Stimulated activated CD4-positive, alpha-beta T cell treated with anti-CD3 and anti-CD28 coated beads, Interleukin-15, amount 100 ng/mL, for 1 hour (primary cell): ENCODE measurements at regions not wholly inside any gene's neighbourhood (a gene's known extent, or its start where the extent isn't known, plus 50 kb on each side); places are given as distances from the start of the nearest gene placed in this dataset.
"Not testable (repeated sequence)": the region's sequence is repeated elsewhere in the genome, so short reads cannot be mapped to it uniquely, and the experiment has no call there.

ENCODE experiments used
- DNase-seq, 2 donors: peaks; one replicate each; pipeline ENCODE4 v3.0.0-alpha.2; 2020; ENCODE audit warnings: low read depth in 1 of 2, low spot score in 1 of 2

DNA sequence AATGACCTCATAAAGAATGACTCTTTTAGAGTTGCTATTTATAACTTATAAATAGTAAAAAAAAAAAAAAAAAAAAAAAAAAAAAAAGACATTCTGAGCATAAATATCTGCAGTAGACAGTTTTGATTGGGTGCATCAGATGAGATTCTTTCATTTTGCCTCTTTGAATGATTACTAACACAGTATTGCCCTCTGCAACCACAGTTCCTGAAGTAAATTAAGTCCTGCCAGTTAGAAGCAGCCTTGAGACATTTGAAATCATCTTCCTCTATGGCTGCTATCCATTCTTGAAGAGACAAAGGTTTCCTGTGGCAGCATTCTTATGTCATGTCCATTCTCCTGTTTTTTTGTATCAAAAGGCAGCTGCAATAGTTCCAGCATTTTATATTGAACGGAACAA lies 892.4 kb upstream of the MIR17HG start:
- DNase-seq: no peak

- DNase-seq: no peak
Observed at GRCh38 chr13:90455823-90456222, 891.7 kb upstream of the MIR17HG start.

GRCh38 chr13:90461398-90461797 lies 886.1 kb upstream of the MIR17HG start:
- DNase-seq: no peak

GRCh38 chr13:90477216-90477615 lies 870.3 kb upstream of the MIR17HG start:
- DNase-seq: no peak

DNA sequence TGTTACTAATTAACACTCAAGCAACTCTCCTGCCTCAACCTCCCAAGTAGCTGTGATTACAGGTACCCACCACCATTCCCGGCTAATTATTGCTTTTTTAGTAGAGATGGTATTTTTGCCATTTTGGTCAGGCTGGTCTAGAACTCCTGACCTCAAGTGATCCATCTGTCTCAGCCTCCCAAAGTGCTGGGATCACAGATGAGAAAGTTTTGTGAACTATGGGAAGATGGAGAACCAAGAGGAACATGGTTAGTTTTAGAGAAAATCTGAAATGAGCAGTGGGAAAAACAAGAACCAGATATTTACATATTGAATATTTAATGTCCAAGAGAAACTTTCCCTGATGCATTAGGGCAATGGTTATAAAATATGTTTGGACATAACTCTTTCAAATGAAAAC lies 863.6 kb upstream of the MIR17HG start:
- no peak for DNase-seq

DNA sequence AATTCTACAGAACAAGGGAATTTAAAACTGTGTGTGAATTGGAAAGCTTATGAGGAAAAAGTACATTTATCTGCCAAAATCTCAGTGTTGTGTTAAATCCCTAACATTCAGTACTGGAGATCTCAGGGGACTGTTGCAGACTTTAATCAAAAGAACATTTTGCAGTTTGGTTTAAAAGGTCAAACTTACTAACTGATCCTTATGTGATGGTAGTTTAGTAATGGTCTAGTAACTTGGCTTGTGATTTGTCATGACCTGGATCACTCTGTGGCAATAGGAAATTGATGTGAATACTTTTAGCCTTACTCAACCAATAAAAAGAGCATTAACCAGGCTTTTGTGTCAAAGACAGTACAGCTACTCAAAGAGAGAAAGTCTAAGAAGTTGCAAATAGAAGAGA lies 862.1 kb upstream of the MIR17HG start:
- no peak for DNase-seq

- no peak for DNase-seq
Observed at GRCh38 chr13:90492872-90493271, 854.6 kb upstream of the MIR17HG start.

DNA sequence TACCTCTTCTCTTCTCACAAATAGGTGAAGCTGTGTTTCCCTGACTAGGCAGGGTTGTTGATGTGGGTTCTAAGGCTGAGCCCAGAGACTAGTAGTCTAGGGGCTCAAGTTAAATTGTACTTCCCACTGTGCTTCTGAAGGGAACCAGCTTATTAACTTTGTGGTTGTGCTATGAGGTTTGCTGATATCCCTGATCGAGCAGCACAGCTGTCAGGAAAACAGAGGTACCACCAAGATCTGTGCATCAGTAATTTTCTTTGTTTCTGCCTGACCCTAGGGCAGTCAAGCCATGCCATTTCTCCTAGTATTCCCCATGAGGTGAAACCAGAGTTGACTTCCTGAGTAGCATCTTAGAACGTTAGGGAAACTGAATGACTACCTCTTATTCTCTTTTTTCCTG lies 853.8 kb upstream of the MIR17HG start:
- no peak for DNase-seq

DNA sequence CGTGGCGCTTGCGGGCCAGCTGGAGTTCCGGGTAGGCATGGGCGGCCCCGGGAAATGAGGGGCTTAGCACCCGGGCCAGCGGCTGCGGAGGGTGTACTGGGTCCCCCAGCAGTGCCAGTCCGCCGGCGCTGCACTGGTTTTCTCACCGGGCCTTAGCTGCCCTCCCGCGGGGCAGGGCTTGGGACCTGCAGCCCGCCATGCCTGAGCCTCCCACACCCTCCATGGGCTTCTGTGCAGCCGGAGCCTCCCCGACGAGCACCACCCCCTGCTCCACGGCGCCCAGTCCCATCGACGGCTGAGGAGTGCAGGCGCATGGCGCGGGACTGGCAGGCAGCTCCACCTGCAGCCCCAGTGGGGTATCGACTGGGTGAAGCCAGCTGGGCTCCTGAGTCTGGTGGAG lies 852.6 kb upstream of the MIR17HG start:
- DNase-seq: not testable (repeated sequence)

GRCh38 chr13:90498096-90498495 lies 849.4 kb upstream of the MIR17HG start:
- no peak for DNase-seq

DNA sequence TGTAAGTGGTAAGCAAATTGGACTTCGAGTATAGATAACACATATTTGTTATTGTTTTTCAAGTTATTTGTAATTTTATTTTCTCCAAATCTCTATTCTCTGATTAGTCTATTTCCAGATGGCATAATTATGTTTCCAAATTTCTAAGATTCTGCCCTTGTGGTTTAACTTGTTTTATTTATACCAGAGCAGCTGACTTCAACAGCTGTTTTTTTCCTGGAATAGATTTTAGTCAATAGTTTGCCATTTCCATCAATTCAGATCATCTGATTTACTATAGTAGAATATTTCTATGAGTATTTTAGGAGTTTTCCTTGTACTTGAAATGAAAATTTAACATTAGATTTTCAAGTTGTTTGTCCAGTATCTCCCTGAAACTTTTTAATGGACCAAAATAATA lies 848.7 kb upstream of the MIR17HG start:
- no peak for DNase-seq

GRCh38 chr13:90500569-90500968 lies 846.9 kb upstream of the MIR17HG start:
- no peak for DNase-seq

DNA sequence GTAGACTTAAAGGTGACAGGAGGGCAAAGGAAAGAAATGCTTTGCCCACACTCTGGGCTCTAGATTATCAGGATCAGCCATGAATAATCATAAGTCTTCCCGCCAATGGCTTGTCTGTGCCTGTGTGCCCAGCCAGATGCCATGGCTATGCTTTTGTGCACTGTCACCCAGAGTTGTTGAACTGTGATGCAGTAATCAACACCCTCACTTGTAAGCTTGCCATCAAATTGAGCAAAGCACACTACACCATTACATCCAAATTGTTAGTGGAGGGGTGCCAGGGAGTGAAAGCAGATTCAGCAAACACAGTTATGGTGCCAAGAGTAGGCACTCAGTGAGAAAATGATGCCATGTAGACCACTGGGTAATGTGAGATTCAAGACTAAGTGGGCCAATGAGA lies 845.3 kb upstream of the MIR17HG start:
- DNase-seq: no peak

- no peak for DNase-seq
Observed at GRCh38 chr13:90502762-90503161, 844.7 kb upstream of the MIR17HG start.

DNA sequence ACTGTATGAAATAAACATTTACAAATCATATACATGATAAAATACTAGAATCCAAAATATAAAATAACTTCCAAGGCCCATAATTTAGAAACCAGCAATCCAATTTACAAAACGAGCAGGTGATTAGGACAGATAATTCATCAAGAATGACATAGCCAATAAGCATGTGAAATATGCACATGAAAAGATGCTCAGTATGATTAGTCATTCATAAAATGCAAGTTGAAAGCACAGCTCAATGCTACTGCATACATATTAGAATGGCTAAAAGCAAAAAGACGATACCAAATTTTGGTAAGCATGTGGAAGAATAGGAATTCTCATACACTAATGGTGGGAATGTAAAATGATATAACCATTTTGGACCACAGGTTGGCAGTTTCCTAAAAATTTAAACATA lies 837.2 kb upstream of the MIR17HG start:
- DNase-seq: no peak

- DNase-seq: no peak
Observed at GRCh38 chr13:90511903-90512302, 835.6 kb upstream of the MIR17HG start.

DNA sequence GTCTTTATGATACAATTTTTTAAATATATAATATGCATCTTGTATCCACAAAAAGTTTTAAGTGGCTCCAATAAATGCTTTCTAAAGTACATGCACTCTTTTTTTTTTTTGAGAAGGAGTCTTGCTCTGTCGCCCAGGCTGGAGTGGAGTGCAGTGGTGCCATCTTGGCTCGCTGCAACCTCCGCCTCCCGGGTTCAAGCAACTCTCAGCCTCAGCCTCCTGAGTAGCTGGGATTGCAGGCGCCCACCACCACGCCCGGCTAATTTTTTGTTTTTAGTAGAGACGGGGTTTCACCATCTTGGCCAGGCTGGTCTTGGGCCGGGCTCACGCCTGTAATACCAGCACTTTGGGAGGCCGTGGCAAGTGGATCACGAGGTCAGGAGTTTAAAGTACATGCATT lies 832.8 kb upstream of the MIR17HG start:
- DNase-seq: not testable (repeated sequence)

- no peak for DNase-seq
Observed at GRCh38 chr13:90518417-90518816, 829.1 kb upstream of the MIR17HG start.

DNA sequence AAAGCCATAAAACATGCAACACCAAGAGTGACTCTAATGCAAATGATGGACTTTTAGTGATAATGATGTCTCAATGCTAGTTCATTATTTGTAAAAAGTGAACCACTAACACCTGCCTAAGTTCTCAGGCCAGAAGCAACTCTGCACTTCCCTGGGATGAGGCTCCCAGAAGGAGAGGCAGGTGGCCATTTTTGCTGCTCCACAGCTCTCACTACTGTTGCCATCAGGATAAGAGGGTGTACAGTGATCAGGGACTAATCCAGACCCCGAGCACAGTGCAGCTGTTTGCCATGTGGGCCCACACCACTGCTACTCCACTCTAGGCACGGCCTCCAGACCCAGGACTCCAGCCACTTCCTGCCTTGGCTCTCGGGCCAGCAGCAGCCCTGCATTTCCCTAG lies 828.3 kb upstream of the MIR17HG start:
- no peak for DNase-seq

DNA sequence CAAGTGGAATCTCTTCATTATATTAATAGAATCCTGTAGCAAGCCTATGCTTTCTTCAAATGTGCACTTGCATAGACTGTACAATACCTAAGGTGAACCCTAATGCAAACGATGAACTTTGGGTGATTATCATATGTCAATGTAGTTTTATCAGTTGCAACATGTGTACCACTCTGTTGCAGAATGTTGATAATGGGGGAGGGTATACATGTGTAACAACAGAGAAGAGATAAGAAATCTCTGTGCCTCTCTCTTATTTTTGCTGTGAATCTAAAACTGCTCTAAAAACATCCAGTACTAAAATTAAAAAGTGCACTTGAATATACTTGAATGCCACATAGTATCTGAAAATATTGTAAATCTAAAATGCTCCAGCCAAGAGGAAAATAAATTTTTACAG lies 820.8 kb upstream of the MIR17HG start:
- no peak for DNase-seq

DNA sequence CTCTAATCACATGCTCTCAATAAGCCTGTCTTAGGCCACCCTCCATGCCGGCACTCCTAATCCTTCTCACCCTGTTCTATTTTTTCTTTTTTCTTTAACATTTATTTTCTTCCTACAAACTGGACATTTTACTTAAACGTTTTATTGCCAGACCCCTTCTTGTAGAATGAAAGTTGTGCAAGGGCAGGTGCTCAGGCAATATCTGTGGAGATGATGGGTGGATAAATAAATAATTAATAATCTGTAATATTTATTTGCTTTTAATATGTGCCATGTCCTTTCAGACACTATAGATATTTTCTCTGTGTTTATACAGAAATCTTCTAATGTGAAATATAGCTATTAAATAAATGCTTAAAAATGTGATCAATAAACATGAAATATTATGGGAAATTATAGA lies 815.7 kb upstream of the MIR17HG start:
- no peak for DNase-seq

DNA sequence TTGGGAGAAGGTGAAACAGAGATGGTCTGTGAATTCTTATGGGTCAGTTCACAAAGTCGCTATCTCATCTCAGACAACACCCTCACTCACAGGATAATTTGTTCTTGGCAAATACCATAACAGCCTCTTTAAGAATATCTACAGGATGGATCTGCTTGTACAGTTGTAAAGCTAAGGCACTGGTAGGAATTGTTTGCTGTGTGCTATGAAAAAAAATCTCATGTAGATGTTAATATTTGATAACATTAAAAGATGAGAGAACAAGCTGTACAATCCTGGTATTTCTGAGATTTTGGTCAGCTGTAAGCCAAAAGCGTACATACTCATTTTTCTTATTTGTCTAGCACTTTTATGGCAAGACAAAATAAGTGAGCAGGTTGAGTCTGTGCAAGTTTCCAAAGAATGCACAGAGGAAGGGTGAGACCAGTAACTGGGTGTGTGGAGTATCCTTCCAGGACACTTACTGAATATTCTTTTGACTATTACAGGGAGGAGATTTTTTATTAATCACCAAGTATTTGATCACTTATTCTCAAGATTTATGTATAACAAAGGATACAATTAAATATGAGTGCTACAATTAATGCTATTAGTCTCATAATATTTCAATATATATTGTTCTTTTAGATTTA lies 814.5 kb upstream of the MIR17HG start:
- no peak for DNase-seq

- no peak for DNase-seq
Observed at GRCh38 chr13:90533866-90534265, 813.6 kb upstream of the MIR17HG start.
